Stomach (tissue), 4 donors: ENCODE measurements at regions not wholly inside any gene's neighbourhood (a gene's known extent, or its start where the extent isn't known, plus 50 kb on each side); places are given as distances from the start of the nearest gene placed in this dataset.

Experiments
- CTCF ChIP-seq, 7 experiments: fragments of 450-650 bp in 4 of 7; fragments of 200-600 bp in 3 of 7; sonication (generic) in 3 of 7; IDR thresholded peaks; one replicate each; pipeline ENCODE4 v1.5.1; 2016 to 2019; ENCODE audit warnings: antibody characterized with exemption in 7 of 7, control low read depth in 2 of 7, mild to moderate bottlenecking in 1 of 7
- EP300 ChIP-seq: sonication (generic); formaldehyde crosslinking; IDR thresholded peaks from one replicate; pipeline ENCODE4 v1.6.1; 2017; ENCODE audit warnings: antibody characterized with exemption
- POLR2A ChIP-seq, 4 donors: fragments of 450-650 bp; IDR thresholded peaks; one replicate each; pipeline ENCODE4 v1.6.1; 2016; ENCODE audit warnings: antibody characterized with exemption in 4 of 4, control low read depth in 2 of 4, mild to moderate bottlenecking in 1 of 4, moderate library complexity in 1 of 4

GRCh38 chr1:70895531-70895930 is 152.1 kb downstream of the PTGER3 start:
- TF ChIP-seq CTCF (IDR thresholded peaks at IDR 0.05), result no peak
- no peak for TF ChIP-seq POLR2A (IDR thresholded peaks at IDR 0.05)
- no peak for TF ChIP-seq EP300
